HepG2 (cell line): ENCODE measurements at regions not wholly inside any gene's neighbourhood (a gene's known extent, or its start where the extent isn't known, plus 50 kb on each side); places are given as distances from the start of the nearest gene placed in this dataset.

ENCODE experiments used
- CHD2 ChIP-seq: IDR thresholded peaks from 2 replicates; pipeline ENCODE4 v1.6.1; 2011; ENCODE audit warnings: low read depth, low read length, improper control_type of control experiment
- CREM ChIP-seq, 2 experiments: sonication (generic) in 1 of 2; formaldehyde crosslinking in 1 of 2; IDR thresholded peaks; 2 replicates each; pipeline versions ENCODE4 v1.4.0 to v1.6.1; 2016 to 2020; ENCODE audit warnings: antibody characterized with exemption in 1 of 2, mild to moderate bottlenecking in 1 of 2, missing genetic modification reagents in 1 of 2
- CTCF ChIP-seq: sonication (generic); formaldehyde crosslinking; IDR thresholded peaks from 2 replicates; pipeline ENCODE4 v1.5.0; 2020; ENCODE audit warnings: mild to moderate bottlenecking, missing genetic modification reagents, moderate library complexity
- EZH2 ChIP-seq: conservative IDR thresholded peaks from 2 replicates; pipeline ENCODE4 v1.6.1; 2012; ENCODE audit warnings: mild to moderate bottlenecking, low read depth, low read length, moderate library complexity
- KLF6 ChIP-seq: IDR thresholded peaks from 2 replicates; pipeline ENCODE4 v1.8.0; 2016; ENCODE audit warnings: missing biosample characterization, missing genetic modification reagents
- NFE2L2 ChIP-seq: fragments of 150-350 bp; IDR thresholded peaks from 2 replicates; pipeline ENCODE4 v1.6.1; 2014; ENCODE audit warnings: low read length
- NFIC ChIP-seq: IDR thresholded peaks from 2 replicates; pipeline ENCODE4 v1.6.1; 2012; ENCODE audit warnings: mild to moderate bottlenecking, low read length, inconsistent platforms
- PHF5A ChIP-seq: IDR thresholded peaks from one replicate; pipeline ENCODE4 v1.6.1; 2018; ENCODE audit warnings: low read depth, missing genetic modification reagents; ENCODE audit not compliant: unreplicated experiment
- POLR2A ChIP-seq, 2 experiments: IDR thresholded peaks; 2 replicates each; pipeline ENCODE4 v1.6.1; 2011; ENCODE audit warnings: low read depth in 2 of 2, low read length in 2 of 2, mild to moderate bottlenecking in 1 of 2, moderate library complexity in 1 of 2; ENCODE audit not compliant: insufficient read depth in 1 of 2
- SP1 ChIP-seq, 2 experiments: fragments of 450-650 bp in 1 of 2; sonication (generic) in 1 of 2; formaldehyde crosslinking in 1 of 2; IDR thresholded peaks; 2 replicates each; pipeline versions ENCODE4 v1.4.0 to v1.6.1; 2016 to 2020; ENCODE audit warnings: missing genetic modification reagents in 1 of 2
- STAT6 ChIP-seq: sonication (generic); formaldehyde crosslinking; IDR thresholded peaks from 2 replicates; pipeline ENCODE4 v1.4.0; 2020; ENCODE audit warnings: missing genetic modification reagents, mild to moderate bottlenecking, borderline replicate concordance
- ZNF746 ChIP-seq: sonication (generic); formaldehyde crosslinking; IDR thresholded peaks from 2 replicates; pipeline ENCODE4 v1.8.0; 2022; ENCODE audit warnings: mild to moderate bottlenecking, missing genetic modification reagents

- TF ChIP-seq CTCF (CRISPR knock-in tag) = no peak
- TF ChIP-seq POLR2A (IDR thresholded peaks at IDR 0.05; ENCODE audit: insufficient read depth in 1 of 2, low read depth in 2 of 2, low read length in 2 of 2) = no peak
- no peak for TF ChIP-seq STAT6 (CRISPR knock-in tag)
- TF ChIP-seq SP1 (IDR thresholded peaks at IDR 0.05) = no peak
- no peak for TF ChIP-seq SP1 (CRISPR knock-in tag; IDR thresholded peaks at IDR 0.05)
- no peak for TF ChIP-seq EZH2
- no peak for TF ChIP-seq NFE2L2
- no peak for TF ChIP-seq NFIC
- no peak for TF ChIP-seq CHD2
- TF ChIP-seq KLF6 = no peak
- no peak for TF ChIP-seq CREM (IDR thresholded peaks at IDR 0.05)
- TF ChIP-seq CREM (CRISPR knock-in tag; IDR thresholded peaks at IDR 0.05) = no peak
- TF ChIP-seq PHF5A (CRISPR knock-in tag) = no peak
- no peak for TF ChIP-seq ZNF746 (CRISPR knock-in tag)
These were observed 1115.3 kb downstream of the PDHA2 start for GRCh38 chr4:96955226-96955625.
